GM12891 (cell line): ENCODE measurements at regions not wholly inside any gene's neighbourhood (a gene's known extent, or its start where the extent isn't known, plus 50 kb on each side); places are given as distances from the start of the nearest gene placed in this dataset.

Experiments used
- DNase-seq: peaks from one replicate; pipeline ENCODE4 v3.0.0; 2011; ENCODE audit warnings: low spot score; ENCODE audit not compliant: insufficient read length
- FAIRE-seq: peaks from 2 replicates; lab custom pipeline; 2011; peaks lifted over from hg19 to GRCh38; lab: Jason Lieb, UNC
- PAX5 ChIP-seq: IDR thresholded peaks from 2 replicates; pipeline ENCODE4 v1.6.1; 2011; ENCODE audit warnings: low read length, moderate library complexity, mild to moderate bottlenecking; ENCODE audit not compliant: insufficient read depth, severe bottlenecking
- POLR2A ChIP-seq: IDR thresholded peaks from 2 replicates; pipeline ENCODE4 v1.6.1; 2011; ENCODE audit warnings: low read depth, low read length, control low read depth
- POLR2AphosphoS5 ChIP-seq: IDR thresholded peaks from 2 replicates; pipeline ENCODE4 v1.6.1; 2011; ENCODE audit warnings: low read depth, low read length, control low read depth
- POU2F2 ChIP-seq: IDR thresholded peaks from 2 replicates; pipeline ENCODE4 v1.6.1; 2011; ENCODE audit warnings: low read depth, mild to moderate bottlenecking, control low read depth, low read length, moderate library complexity
- SPI1 ChIP-seq: IDR thresholded peaks from 2 replicates; pipeline ENCODE4 v1.6.1; 2011; ENCODE audit warnings: low read depth, low read length, control low read depth
- TAF1 ChIP-seq: IDR thresholded peaks from 2 replicates; pipeline ENCODE4 v1.6.1; 2011; ENCODE audit warnings: low read depth, low read length, control low read depth

DNA sequence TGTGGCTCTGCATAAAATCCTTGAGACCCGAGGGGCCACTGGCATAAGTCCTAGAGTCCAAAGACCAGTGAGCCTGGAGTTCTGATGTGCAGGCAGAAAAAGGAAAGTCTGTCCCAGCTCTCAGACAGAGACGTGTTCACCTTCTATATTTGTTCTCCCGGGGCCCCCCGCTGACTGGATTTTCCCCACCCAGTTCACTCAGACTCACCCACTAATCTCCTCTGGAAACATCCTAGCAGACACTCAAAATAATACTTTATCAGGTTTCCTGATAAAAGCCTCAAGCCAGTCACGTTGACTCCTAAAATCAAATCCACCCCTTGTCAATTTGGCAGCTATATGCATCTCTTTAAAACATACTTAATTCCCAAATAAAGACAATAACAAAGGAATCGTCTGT, 1084.2 kb upstream of the NCAM2 start:
- DNase-seq (no peak), FAIRE-seq (no peak)
- TF ChIP-seq TAF1: no peak
- no peak for TF ChIP-seq POU2F2
- no peak for TF ChIP-seq SPI1
- no peak for TF ChIP-seq PAX5
- TF ChIP-seq POLR2A: no peak
- no peak for TF ChIP-seq POLR2AphosphoS5

DNA sequence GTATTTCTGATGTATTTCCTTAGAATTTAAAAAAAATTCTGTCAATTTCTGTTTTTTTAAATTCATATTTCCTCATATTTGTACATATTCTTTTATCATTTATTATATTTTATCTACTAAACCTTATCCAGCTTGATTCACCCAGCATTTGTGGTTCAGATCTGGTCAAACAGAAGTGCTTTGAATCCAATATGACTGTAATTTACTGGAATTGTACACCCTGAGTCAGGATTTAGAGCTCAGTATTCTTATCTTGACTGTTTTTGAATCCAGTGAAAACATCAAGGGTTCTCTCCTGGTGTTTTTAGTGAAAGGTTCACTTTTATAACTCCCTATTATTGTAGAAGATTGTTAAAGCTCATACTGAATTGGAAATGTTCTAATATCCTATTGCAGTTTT, 1077.0 kb upstream of the NCAM2 start:
- DNase-seq: no peak
- TF ChIP-seq POU2F2 (no peak), POLR2A (no peak), TAF1 (no peak), SPI1 (no peak), POLR2AphosphoS5 (no peak), PAX5 (no peak)
- no peak for FAIRE-seq

DNA sequence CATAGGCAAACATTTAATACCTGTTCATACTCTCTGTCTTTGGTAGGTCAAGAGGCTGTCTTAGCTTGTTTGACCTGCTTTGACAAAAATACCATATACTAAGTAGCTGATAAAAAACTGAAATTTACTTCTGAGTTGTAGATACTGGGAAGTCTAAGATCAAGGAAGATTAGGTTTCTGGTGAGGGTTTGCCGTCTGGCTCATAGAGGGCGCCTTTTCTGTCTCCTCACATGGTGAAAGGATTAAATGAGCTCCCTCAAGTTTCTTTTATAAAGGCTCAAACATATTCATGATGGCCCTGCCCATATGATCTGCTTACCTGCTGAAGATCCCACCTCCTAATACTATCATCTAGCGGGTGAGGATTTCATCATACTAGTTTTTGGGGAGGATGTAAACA, 1076.1 kb upstream of the NCAM2 start:
- no peak for FAIRE-seq
- TF ChIP-seq POU2F2 (no peak), PAX5 (no peak), TAF1 (no peak), SPI1 (no peak), POLR2A (no peak), POLR2AphosphoS5 (no peak)
- no peak for DNase-seq

DNA sequence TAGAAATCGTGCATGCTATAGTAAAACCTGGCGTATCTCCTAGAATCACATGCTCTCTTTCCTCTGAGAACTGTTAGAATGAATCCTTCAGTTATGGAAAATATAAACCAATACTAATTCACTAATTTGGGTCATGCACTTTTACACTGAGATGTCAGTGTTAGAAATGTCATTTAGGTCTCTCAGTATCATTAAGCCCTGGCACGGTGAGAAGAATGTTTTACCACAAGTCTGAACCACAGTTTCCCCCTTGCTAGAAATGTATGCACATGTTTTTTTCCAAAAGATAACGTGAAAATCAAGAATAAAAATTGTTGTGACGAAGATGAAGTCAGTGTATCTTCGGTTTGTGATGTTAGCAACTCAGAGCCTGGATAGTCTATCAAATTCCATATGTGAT, 1062.7 kb upstream of the NCAM2 start:
- FAIRE-seq (no peak), DNase-seq (no peak)
- TF ChIP-seq SPI1 (no peak), POLR2A (no peak), POLR2AphosphoS5 (no peak), POU2F2 (no peak), TAF1 (no peak), PAX5 (no peak)

DNA sequence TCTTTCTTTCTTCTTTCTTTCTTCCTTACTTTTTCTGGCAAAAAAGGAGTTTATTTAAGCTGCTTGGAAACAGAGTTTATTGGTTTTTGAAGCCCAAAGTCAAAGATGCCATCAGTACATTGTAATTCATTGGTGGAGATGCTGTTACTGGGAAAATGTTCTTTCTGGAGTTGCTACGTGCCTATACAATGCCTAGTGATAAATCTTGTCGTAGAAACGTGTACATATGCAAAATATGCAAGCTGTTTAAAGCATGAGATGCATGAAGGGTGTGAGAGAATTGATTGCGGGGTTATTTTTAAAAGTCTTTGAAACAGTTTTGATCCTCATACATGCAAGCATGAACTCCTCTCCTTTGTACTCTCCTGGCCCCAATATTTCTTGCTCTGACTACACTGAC, 1060.6 kb upstream of the NCAM2 start:
- no peak for FAIRE-seq
- TF ChIP-seq PAX5 (no peak), POU2F2 (no peak), POLR2AphosphoS5 (no peak), POLR2A (no peak), SPI1 (no peak), TAF1 (no peak)
- no peak for DNase-seq

DNA sequence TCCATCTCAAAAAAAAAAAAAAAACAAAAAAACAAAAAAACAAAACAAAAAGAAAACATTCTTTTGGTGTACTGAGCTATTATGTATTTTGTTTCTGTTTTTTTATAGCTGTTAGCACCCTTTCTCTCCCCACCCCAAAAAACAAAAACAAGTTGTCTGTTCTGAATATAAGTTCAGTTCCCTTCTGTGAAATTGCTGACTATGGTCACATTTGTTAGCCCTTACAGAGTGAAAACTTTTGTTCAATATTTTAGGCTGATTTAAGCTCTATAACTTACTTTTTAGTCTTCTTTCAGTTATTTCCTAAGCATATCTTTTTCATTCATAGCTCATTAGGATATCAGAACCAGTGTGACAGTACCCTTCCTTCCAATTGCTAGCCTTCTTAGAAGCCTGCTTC, 1056.6 kb upstream of the NCAM2 start:
- DNase-seq (no peak), FAIRE-seq (no peak)
- TF ChIP-seq POLR2A: no peak
- no peak for TF ChIP-seq POLR2AphosphoS5
- TF ChIP-seq POU2F2: no peak
- no peak for TF ChIP-seq SPI1
- TF ChIP-seq TAF1: no peak
- TF ChIP-seq PAX5: no peak

DNA sequence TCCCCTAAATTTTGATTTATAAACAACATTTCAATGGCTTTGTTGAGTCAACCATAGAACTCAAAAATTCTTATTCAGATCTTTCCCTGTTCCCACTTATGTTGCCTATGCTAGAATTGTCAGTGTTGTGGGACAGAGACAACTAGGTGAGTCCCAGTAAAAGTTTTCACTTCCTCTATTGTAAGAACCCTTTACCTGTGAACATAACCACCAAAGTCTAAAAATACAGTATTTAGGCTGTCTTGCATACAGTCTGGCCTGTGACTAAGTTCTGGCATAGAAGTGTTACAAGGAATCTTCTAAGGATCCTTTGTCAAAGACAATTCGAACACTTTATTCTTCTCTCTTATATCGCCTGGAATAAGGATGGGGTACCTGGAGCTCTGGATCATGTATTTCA, 1047.9 kb upstream of the NCAM2 start:
- FAIRE-seq (no peak), DNase-seq (no peak)
- TF ChIP-seq TAF1: no peak
- peak; percentile 55; the same call in 1 of the 2 replicates for TF ChIP-seq SPI1
- TF ChIP-seq PAX5: no peak

DNA sequence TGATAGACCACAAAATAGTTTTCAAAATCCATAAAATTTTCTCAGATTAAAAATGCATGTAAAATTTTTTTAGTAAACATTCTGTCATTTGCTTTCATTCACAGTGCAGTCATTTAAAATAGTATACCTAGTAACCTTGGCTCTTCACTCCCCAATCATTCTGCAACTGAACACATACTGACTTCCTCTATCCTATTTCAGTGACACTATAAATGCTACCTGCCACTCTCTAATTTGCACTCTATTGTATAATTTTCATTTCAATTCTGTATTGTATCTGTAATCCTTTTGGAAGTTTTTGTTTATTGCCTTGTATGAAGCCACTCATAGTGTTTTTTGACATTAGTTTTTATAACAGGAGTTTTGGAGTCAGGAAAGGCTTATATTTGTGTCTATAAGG, 1029.1 kb upstream of the NCAM2 start:
- no peak for DNase-seq
- no peak for FAIRE-seq
- TF ChIP-seq TAF1 (no peak), POLR2AphosphoS5 (no peak), SPI1 (no peak), PAX5 (no peak), POLR2A (no peak), POU2F2 (no peak)

DNA sequence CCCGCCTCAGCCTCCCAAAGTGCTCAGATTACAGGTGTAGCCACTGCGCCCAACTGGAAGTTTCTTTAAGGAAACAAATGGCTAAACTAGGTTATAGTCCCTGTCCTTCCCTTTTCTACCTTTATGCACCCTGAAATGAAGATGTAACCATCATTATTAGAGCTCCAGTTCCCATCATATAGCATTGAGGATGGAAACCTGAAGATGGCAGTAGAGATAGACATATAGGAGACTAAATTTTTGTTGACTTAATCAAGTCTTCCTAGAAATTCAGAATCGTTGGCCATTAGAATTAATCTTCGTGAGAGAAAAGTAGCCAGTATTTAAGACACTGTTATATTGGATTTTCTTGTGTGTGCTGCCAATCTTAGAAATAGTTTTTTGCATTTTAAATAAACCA, 1016.3 kb upstream of the NCAM2 start:
- FAIRE-seq (no peak), DNase-seq (no peak)
- no peak for TF ChIP-seq POLR2A
- no peak for TF ChIP-seq SPI1
- TF ChIP-seq POU2F2: no peak
- no peak for TF ChIP-seq TAF1
- TF ChIP-seq POLR2AphosphoS5: no peak
- no peak for TF ChIP-seq PAX5

DNA sequence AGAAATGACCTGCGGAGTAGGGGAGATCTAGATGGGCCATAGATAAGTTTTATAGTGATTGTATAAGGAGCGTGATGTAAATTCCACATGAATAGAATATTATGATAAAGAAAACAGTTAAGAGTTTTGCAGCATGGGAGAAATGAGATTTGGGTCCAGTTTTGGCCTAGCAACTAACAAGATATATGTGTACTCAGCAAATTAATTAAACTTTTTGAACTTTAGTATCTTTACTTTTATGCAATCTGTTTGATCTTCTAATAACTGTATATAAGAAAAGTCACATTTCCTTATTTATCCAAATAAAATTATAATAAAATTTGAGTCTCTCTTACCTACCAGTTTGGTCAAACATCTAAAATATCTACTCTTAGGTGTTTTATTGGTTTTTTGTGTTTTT, 1011.8 kb upstream of the NCAM2 start:
- TF ChIP-seq TAF1 (no peak), POU2F2 (no peak), SPI1 (no peak), PAX5 (no peak), POLR2A (no peak), POLR2AphosphoS5 (no peak)
- no peak for DNase-seq
- FAIRE-seq: no peak
